ENCODE measurements at regions not wholly inside any gene's neighbourhood (a gene's known extent, or its start where the extent isn't known, plus 50 kb on each side); places are given as distances from the start of the nearest gene placed in this dataset.
A peak's percentile ranks its signal among the peaks of the same experiment; 100 is the strongest.

GRCh38 chr10:42932735-42933447 is 144.0 kb upstream of the RET start:
- no peaks in the 10 kb centered on the region for H3K36me3 ChIP-seq (ENCODE audit: control insufficient read depth, insufficient read depth, low read length)
- H3K9me3 ChIP-seq (ENCODE audit: control insufficient read depth, insufficient read depth, low read length), result no peaks in the 10 kb centered on the region
- no CpG with 5 or more reads among the region's 45 CpGs for WGBS (ENCODE audit: insufficient coverage, insufficient read length)
- no peak overlapping the region for H3K27ac ChIP-seq (ENCODE audit: low read length)
- peaks cover 2% of the 10 kb centered on the region; the same call in 1 of the 2 replicates for H3K4me1 ChIP-seq (ENCODE audit: control insufficient read depth, insufficient read depth, low read length)
- H3K27me3 ChIP-seq (ENCODE audit: control insufficient read depth, insufficient read depth, low read length), result peaks cover 5% of the 10 kb centered on the region; the same call in 1 of the 2 replicates
- H3K4me3 ChIP-seq (ENCODE audit: low read length), result peak overlapping the region; percentile 62; the same call in 1 of the 2 replicates
- DNase-seq (ENCODE audit: low read depth, low spot score), result no peak

GRCh38 chr10:42933448-42934340 is 143.2 kb upstream of the RET start:
- DNase-seq (ENCODE audit: low read depth, low spot score), result no peak
- Histone ChIP-seq H3K36me3 (ENCODE audit: control insufficient read depth, insufficient read depth, low read length) (no peaks in the 10 kb centered on the region), H3K27ac (ENCODE audit: low read length) (no peak overlapping the region), H3K4me1 (ENCODE audit: control insufficient read depth, insufficient read depth, low read length) (peaks cover 2% of the 10 kb centered on the region; the same call in 1 of the 2 replicates), H3K9me3 (ENCODE audit: control insufficient read depth, insufficient read depth, low read length) (no peaks in the 10 kb centered on the region), H3K4me3 (ENCODE audit: low read length) (peak overlapping the region; percentile 62; the same call in 1 of the 2 replicates), H3K27me3 (ENCODE audit: control insufficient read depth, insufficient read depth, low read length) (peaks cover 5% of the 10 kb centered on the region; the same call in 1 of the 2 replicates)
- WGBS (ENCODE audit: insufficient coverage, insufficient read length), result no CpG with 5 or more reads among the region's 57 CpGs

GRCh38 chr10:42934351-42934811 is 142.5 kb upstream of the RET start:
- Histone ChIP-seq H3K4me3 (ENCODE audit: low read length) (no peak overlapping the region), H3K27ac (ENCODE audit: low read length) (no peak overlapping the region), H3K9me3 (ENCODE audit: control insufficient read depth, insufficient read depth, low read length) (no peaks in the 10 kb centered on the region), H3K27me3 (ENCODE audit: control insufficient read depth, insufficient read depth, low read length) (peaks cover 5% of the 10 kb centered on the region; the same call in 1 of the 2 replicates), H3K36me3 (ENCODE audit: control insufficient read depth, insufficient read depth, low read length) (no peaks in the 10 kb centered on the region), H3K4me1 (ENCODE audit: control insufficient read depth, insufficient read depth, low read length) (peaks cover 2% of the 10 kb centered on the region; the same call in 1 of the 2 replicates)
- DNase-seq (ENCODE audit: low read depth, low spot score), result no peak
- WGBS (ENCODE audit: insufficient coverage, insufficient read length), result no CpG with 5 or more reads among the region's 8 CpGs

GRCh38 chr10:42934842-42935241 is 142.0 kb upstream of the RET start:
- H3K36me3 ChIP-seq (ENCODE audit: control insufficient read depth, insufficient read depth, low read length), result no peaks in the 10 kb centered on the region
- no peaks in the 10 kb centered on the region for H3K9me3 ChIP-seq (ENCODE audit: control insufficient read depth, insufficient read depth, low read length)
- no peak for DNase-seq (ENCODE audit: low read depth, low spot score)
- H3K4me1 ChIP-seq (ENCODE audit: control insufficient read depth, insufficient read depth, low read length), result peaks cover 2% of the 10 kb centered on the region; the same call in 1 of the 2 replicates
- H3K27ac ChIP-seq (ENCODE audit: low read length), result no peak overlapping the region
- WGBS (ENCODE audit: insufficient coverage, insufficient read length), result no CpG with 5 or more reads among the region's 3 CpGs
- peaks cover 5% of the 10 kb centered on the region; the same call in 1 of the 2 replicates for H3K27me3 ChIP-seq (ENCODE audit: control insufficient read depth, insufficient read depth, low read length)
- no peak overlapping the region for H3K4me3 ChIP-seq (ENCODE audit: low read length)

GRCh38 chr10:42935466-42935865 is 141.4 kb upstream of the RET start:
- whole genome bisulfite sequencing (ENCODE audit: insufficient coverage, insufficient read length), result no CpG with 5 or more reads among the region's 8 CpGs
- H3K27me3 ChIP-seq (ENCODE audit: control insufficient read depth, insufficient read depth, low read length), result peaks cover 5% of the 10 kb centered on the region; the same call in 1 of the 2 replicates
- no peak overlapping the region for H3K4me3 ChIP-seq (ENCODE audit: low read length)
- H3K9me3 ChIP-seq (ENCODE audit: control insufficient read depth, insufficient read depth, low read length), result no peaks in the 10 kb centered on the region
- no peak for DNase-seq (ENCODE audit: low read depth, low spot score)
- H3K4me1 ChIP-seq (ENCODE audit: control insufficient read depth, insufficient read depth, low read length), result peaks cover 2% of the 10 kb centered on the region; the same call in 1 of the 2 replicates
- H3K36me3 ChIP-seq (ENCODE audit: control insufficient read depth, insufficient read depth, low read length), result no peaks in the 10 kb centered on the region
- no peak overlapping the region for H3K27ac ChIP-seq (ENCODE audit: low read length)

- Histone ChIP-seq H3K9me3 (ENCODE audit: control insufficient read depth, insufficient read depth, low read length) (no peaks in the 10 kb centered on the region), H3K4me3 (ENCODE audit: low read length) (no peak overlapping the region), H3K27me3 (ENCODE audit: control insufficient read depth, insufficient read depth, low read length) (peaks cover 5% of the 10 kb centered on the region; the same call in 1 of the 2 replicates), H3K27ac (ENCODE audit: low read length) (no peak overlapping the region), H3K4me1 (ENCODE audit: control insufficient read depth, insufficient read depth, low read length) (peaks cover 2% of the 10 kb centered on the region; the same call in 1 of the 2 replicates), H3K36me3 (ENCODE audit: control insufficient read depth, insufficient read depth, low read length) (no peaks in the 10 kb centered on the region)
- WGBS (ENCODE audit: insufficient coverage, insufficient read length), result no CpG with 5 or more reads among the region's 10 CpGs
- no peak for DNase-seq (ENCODE audit: low read depth, low spot score)
Observed at GRCh38 chr10:42936580-42936979, 140.3 kb upstream of the RET start.

GRCh38 chr10:42937048-42937447 is 139.8 kb upstream of the RET start:
- no CpG with 5 or more reads among the region's 7 CpGs for WGBS (ENCODE audit: insufficient coverage, insufficient read length)
- Histone ChIP-seq H3K4me1 (ENCODE audit: control insufficient read depth, insufficient read depth, low read length) (peaks cover 2% of the 10 kb centered on the region; the same call in 1 of the 2 replicates), H3K4me3 (ENCODE audit: low read length) (no peak overlapping the region), H3K27me3 (ENCODE audit: control insufficient read depth, insufficient read depth, low read length) (peaks cover 5% of the 10 kb centered on the region; the same call in 1 of the 2 replicates), H3K36me3 (ENCODE audit: control insufficient read depth, insufficient read depth, low read length) (no peaks in the 10 kb centered on the region), H3K27ac (ENCODE audit: low read length) (no peak overlapping the region), H3K9me3 (ENCODE audit: control insufficient read depth, insufficient read depth, low read length) (no peaks in the 10 kb centered on the region)
- DNase-seq (ENCODE audit: low read depth, low spot score), result no peak

GRCh38 chr10:42937649-42938180 is 139.2 kb upstream of the RET start:
- no peak overlapping the region for H3K27ac ChIP-seq (ENCODE audit: low read length)
- no peak overlapping the region for H3K4me3 ChIP-seq (ENCODE audit: low read length)
- H3K36me3 ChIP-seq (ENCODE audit: control insufficient read depth, insufficient read depth, low read length), result no peaks in the 10 kb centered on the region
- no CpG with 5 or more reads among the region's 8 CpGs for WGBS (ENCODE audit: insufficient coverage, insufficient read length)
- H3K4me1 ChIP-seq (ENCODE audit: control insufficient read depth, insufficient read depth, low read length), result peaks cover 2% of the 10 kb centered on the region; the same call in 1 of the 2 replicates
- H3K9me3 ChIP-seq (ENCODE audit: control insufficient read depth, insufficient read depth, low read length), result no peaks in the 10 kb centered on the region
- peaks cover 5% of the 10 kb centered on the region; the same call in 1 of the 2 replicates for H3K27me3 ChIP-seq (ENCODE audit: control insufficient read depth, insufficient read depth, low read length)
- no peak for DNase-seq (ENCODE audit: low read depth, low spot score)

GRCh38 chr10:42938351-42938750 is 138.5 kb upstream of the RET start:
- no CpG with 5 or more reads among the region's 8 CpGs for WGBS (ENCODE audit: insufficient coverage, insufficient read length)
- no peaks in the 10 kb centered on the region for H3K36me3 ChIP-seq (ENCODE audit: control insufficient read depth, insufficient read depth, low read length)

GRCh38 chr10:42939237-42939636 is 137.6 kb upstream of the RET start:
- no peak overlapping the region for H3K27ac ChIP-seq (ENCODE audit: low read length)
- no peak for DNase-seq (ENCODE audit: low read depth, low spot score)
- H3K9me3 ChIP-seq (ENCODE audit: control insufficient read depth, insufficient read depth, low read length), result no peaks in the 10 kb centered on the region
- H3K4me3 ChIP-seq (ENCODE audit: low read length), result no peak overlapping the region
- H3K36me3 ChIP-seq (ENCODE audit: control insufficient read depth, insufficient read depth, low read length), result no peaks in the 10 kb centered on the region
- WGBS (ENCODE audit: insufficient coverage, insufficient read length), result no CpG with 5 or more reads among the region's 11 CpGs
- H3K27me3 ChIP-seq (ENCODE audit: control insufficient read depth, insufficient read depth, low read length), result peaks cover 5% of the 10 kb centered on the region; the same call in 1 of the 2 replicates
- no peaks in the 10 kb centered on the region; the same call in 1 of the 2 replicates for H3K4me1 ChIP-seq (ENCODE audit: control insufficient read depth, insufficient read depth, low read length)

More at GRCh38 chr10:42938351-42938750, 138.5 kb upstream of the RET start:
- Histone ChIP-seq H3K4me1 (ENCODE audit: control insufficient read depth, insufficient read depth, low read length) (peaks cover 2% of the 10 kb centered on the region; the same call in 1 of the 2 replicates), H3K9me3 (ENCODE audit: control insufficient read depth, insufficient read depth, low read length) (no peaks in the 10 kb centered on the region), H3K27ac (ENCODE audit: low read length) (no peak overlapping the region), H3K4me3 (ENCODE audit: low read length) (no peak overlapping the region), H3K27me3 (ENCODE audit: control insufficient read depth, insufficient read depth, low read length) (peaks cover 5% of the 10 kb centered on the region; the same call in 1 of the 2 replicates)
- no peak for DNase-seq (ENCODE audit: low read depth, low spot score)
